OCI-LY1 (cell line): ENCODE measurements at regions not wholly inside any gene's neighbourhood (a gene's known extent, or its start where the extent isn't known, plus 50 kb on each side); places are given as distances from the start of the nearest gene placed in this dataset.

Experiments
- H2AFZ ChIP-seq: fragments of 200-600 bp; sonication (generic), shearing (Covaris generic); 2 replicates; pipeline ENCODE4 v1.6.0; 2014; ENCODE audit warnings: antibody characterized with exemption, mild to moderate bottlenecking, low read length
- H3F3A ChIP-seq: fragments of 200-600 bp; sonication (generic), shearing (Covaris generic); 2 replicates; pipeline ENCODE4 v1.6.0; 2014; ENCODE audit warnings: mild to moderate bottlenecking, antibody characterized with exemption, low read length, moderate library complexity; ENCODE audit not compliant: insufficient read depth
- H3K27ac ChIP-seq: fragments of 200-600 bp; sonication (generic); 2 replicates; pipeline ENCODE4 v1.5.1; 2014; ENCODE audit warnings: low read length, mixed run types, mild to moderate bottlenecking, low read depth; ENCODE audit not compliant: poor library complexity, severe bottlenecking
- H3K27me3 ChIP-seq: fragments of 200-600 bp; sonication (generic); 2 replicates; pipeline ENCODE4 v1.6.0; 2014; ENCODE audit warnings: antibody characterized with exemption, mild to moderate bottlenecking, low read length, moderate library complexity; ENCODE audit not compliant: insufficient read depth
- H3K36me3 ChIP-seq: fragments of 200-600 bp; sonication (generic); 2 replicates; pipeline ENCODE4 v1.6.1; 2014; ENCODE audit warnings: mild to moderate bottlenecking, antibody characterized with exemption, low read length, moderate library complexity, mixed read lengths; ENCODE audit not compliant: insufficient read depth
- H3K4me1 ChIP-seq: fragments of 200-600 bp; sonication (generic); 2 replicates; pipeline ENCODE4 v1.5.1; 2014; ENCODE audit warnings: mild to moderate bottlenecking, low read length, moderate library complexity; ENCODE audit not compliant: insufficient read depth, severe bottlenecking
- H3K4me2 ChIP-seq: fragments of 200-600 bp; sonication (generic), shearing (Covaris generic); 2 replicates; pipeline ENCODE4 v1.6.1; 2014; ENCODE audit warnings: low read length
- H3K4me3 ChIP-seq: fragments of 200-600 bp; sonication (generic); 2 replicates; pipeline ENCODE4 v1.5.1; 2014; ENCODE audit warnings: low read length, low read depth, mild to moderate bottlenecking, mixed read lengths; ENCODE audit not compliant: poor library complexity, severe bottlenecking
- H3K79me2 ChIP-seq: fragments of 200-600 bp; shearing (Covaris generic); 2 replicates; pipeline ENCODE4 v1.6.1; 2016; ENCODE audit warnings: mixed run types, low read length, mixed read lengths; ENCODE audit not compliant: insufficient read depth
- H3K9ac ChIP-seq: fragments of 200-600 bp; sonication (generic), shearing (Covaris generic); 2 replicates; pipeline ENCODE4 v1.6.1; 2014; ENCODE audit warnings: mild to moderate bottlenecking, low read length, mixed read lengths
- H3K9me2 ChIP-seq: fragments of 200-600 bp; sonication (generic), shearing (Covaris generic); 2 replicates; pipeline ENCODE4 v1.6.1; 2014; ENCODE audit warnings: low read depth, mild to moderate bottlenecking, low read length, mixed read lengths
- H3K9me3 ChIP-seq: fragments of 200-600 bp; shearing (Covaris generic); 2 replicates; pipeline ENCODE4 v1.6.1; 2014; ENCODE audit warnings: low read length, mixed read lengths
- H4K20me1 ChIP-seq: fragments of 200-600 bp; sonication (generic), shearing (Covaris generic); 2 replicates; pipeline ENCODE4 v1.6.0; 2016; ENCODE audit warnings: mild to moderate bottlenecking, low read length; ENCODE audit not compliant: insufficient read depth
- CTCF ChIP-seq: fragments of 200-600 bp; sonication (generic), shearing (Covaris generic); IDR thresholded peaks from 2 replicates; pipeline ENCODE4 v1.5.1; 2017; ENCODE audit warnings: mild to moderate bottlenecking, antibody characterized with exemption, low read length, moderate library complexity, mixed read lengths
- EZH2 ChIP-seq: fragments of 200-600 bp; sonication (generic), shearing (Covaris generic); IDR thresholded peaks from 2 replicates; pipeline ENCODE4 v1.8.0; 2017; ENCODE audit warnings: borderline replicate concordance, mixed run types, mild to moderate bottlenecking, antibody characterized with exemption, low read length, moderate library complexity, mixed read lengths

DNA sequence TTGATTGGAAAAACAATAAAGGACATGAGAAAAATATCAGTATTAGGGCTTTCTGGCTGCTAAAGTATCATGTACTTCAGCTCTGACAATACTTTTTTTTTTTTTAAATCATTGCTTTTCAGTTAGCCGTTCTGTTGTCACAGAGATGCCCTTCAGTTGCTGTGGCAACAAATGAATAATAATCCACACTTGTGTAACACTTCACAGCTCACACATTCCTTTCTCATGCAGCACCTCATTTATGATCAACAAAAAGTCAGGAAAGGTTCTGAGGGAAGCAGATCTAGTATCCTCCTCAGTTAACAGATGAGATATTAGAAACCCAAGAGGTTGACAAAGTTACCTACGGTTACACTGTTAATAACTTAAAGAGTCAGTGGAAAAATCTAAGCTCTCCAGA lies 444.2 kb upstream of the SLIT2 start:
- H3K9me3 ChIP-seq = no peaks in the 10 kb centered on the region
- no peaks in the 10 kb centered on the region for H3F3A ChIP-seq
- no peak overlapping the region for H3K4me3 ChIP-seq
- no peaks in the 10 kb centered on the region for H3K27me3 ChIP-seq
- no peak overlapping the region for H3K4me2 ChIP-seq
- H3K36me3 ChIP-seq = no peaks in the 10 kb centered on the region
- no peaks in the 10 kb centered on the region for H3K9me2 ChIP-seq
- H3K4me1 ChIP-seq = no peaks in the 10 kb centered on the region
- H3K9ac ChIP-seq = no peak overlapping the region
- no peak overlapping the region for H2AFZ ChIP-seq
- no peaks in the 10 kb centered on the region for H4K20me1 ChIP-seq
- H3K79me2 ChIP-seq = no peaks in the 10 kb centered on the region
- TF ChIP-seq CTCF = no peak
- no peak for TF ChIP-seq EZH2
- no peak overlapping the region for H3K27ac ChIP-seq

- H3K9me2 ChIP-seq = no peaks in the 10 kb centered on the region
- H4K20me1 ChIP-seq = no peaks in the 10 kb centered on the region
- H3K4me3 ChIP-seq = no peak overlapping the region
- no peaks in the 10 kb centered on the region for H3F3A ChIP-seq
- no peak overlapping the region for H2AFZ ChIP-seq
- H3K9me3 ChIP-seq = no peaks in the 10 kb centered on the region
- H3K27me3 ChIP-seq = no peaks in the 10 kb centered on the region
- no peaks in the 10 kb centered on the region for H3K79me2 ChIP-seq
- no peak overlapping the region for H3K4me2 ChIP-seq
- TF ChIP-seq EZH2 (no peak), CTCF (no peak)
- no peak overlapping the region for H3K27ac ChIP-seq
- H3K9ac ChIP-seq = no peak overlapping the region
- H3K4me1 ChIP-seq = no peaks in the 10 kb centered on the region
- H3K36me3 ChIP-seq = no peaks in the 10 kb centered on the region
Observed at GRCh38 chr4:19806865-19807264, 444.8 kb upstream of the SLIT2 start.

DNA sequence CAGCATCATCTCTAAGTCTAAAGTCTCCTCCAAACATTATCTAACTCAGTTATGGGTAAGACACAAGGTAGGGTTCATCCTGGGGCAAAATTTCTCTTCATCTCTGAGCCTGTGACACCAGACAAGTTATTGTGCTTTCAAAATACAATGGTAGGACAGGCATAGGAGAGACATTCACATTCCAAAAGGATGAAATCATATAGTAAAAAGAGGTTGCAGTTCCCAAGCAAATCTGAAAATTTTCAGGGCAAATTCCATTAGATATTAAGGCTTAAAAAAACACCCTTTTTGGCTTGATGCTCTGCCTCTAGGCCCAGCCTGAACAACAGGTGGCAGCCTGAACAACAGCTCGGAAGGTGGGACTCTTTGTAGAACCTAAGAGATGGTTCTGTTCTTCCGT lies 448.3 kb upstream of the SLIT2 start:
- Histone ChIP-seq H3K9ac (no peak overlapping the region), H3K27me3 (no peaks in the 10 kb centered on the region), H3K9me3 (no peaks in the 10 kb centered on the region), H3K4me3 (no peak overlapping the region), H3K36me3 (no peaks in the 10 kb centered on the region), H2AFZ (no peak overlapping the region), H3K9me2 (no peaks in the 10 kb centered on the region), H3F3A (no peaks in the 10 kb centered on the region), H3K4me2 (no peak overlapping the region), H4K20me1 (no peaks in the 10 kb centered on the region), H3K4me1 (peaks cover 4% of the 10 kb centered on the region), H3K79me2 (no peaks in the 10 kb centered on the region), H3K27ac (no peak overlapping the region)
- TF ChIP-seq EZH2 = no peak
- TF ChIP-seq CTCF = no peak
